SJSA1 (cell line): ENCODE measurements at regions not wholly inside any gene's neighbourhood (a gene's known extent, or its start where the extent isn't known, plus 50 kb on each side); places are given as distances from the start of the nearest gene placed in this dataset.

Experiments used
- DNase-seq, 2 experiments: peaks; one replicate each; pipeline ENCODE4 v3.0.0-alpha.2; 2015 to 2020; ENCODE audit warnings: low spot score in 2 of 2, low read depth in 1 of 2
- H3K27ac ChIP-seq: fragments of 250-450 bp; sonication (Bioruptor Pico); 2 replicates; pipeline ENCODE4 v1.5.1; 2020; ENCODE audit warnings: mild to moderate bottlenecking, moderate library complexity
- H3K27me3 ChIP-seq: fragments of 250-450 bp; sonication (Bioruptor Pico); replicated peaks from 2 replicates; pipeline ENCODE4 v1.5.1; 2020; ENCODE audit warnings: mild to moderate bottlenecking, moderate library complexity
- H3K36me3 ChIP-seq: fragments of 250-450 bp; sonication (Bioruptor Pico); 2 replicates; pipeline ENCODE4 v1.5.1; 2020; ENCODE audit warnings: mild to moderate bottlenecking
- H3K4me1 ChIP-seq: fragments of 250-450 bp; sonication (Bioruptor Pico); replicated peaks from 2 replicates; pipeline ENCODE4 v1.6.1; 2021; ENCODE audit warnings: mild to moderate bottlenecking
- H3K4me3 ChIP-seq: fragments of 250-450 bp; sonication (Bioruptor Pico); 2 replicates; pipeline ENCODE4 v1.5.1; 2020; ENCODE audit warnings: mild to moderate bottlenecking
- H3K9me3 ChIP-seq: fragments of 250-450 bp; sonication (Bioruptor Pico); replicated peaks from 2 replicates; pipeline ENCODE4 v1.5.1; 2020; ENCODE audit warnings: mild to moderate bottlenecking

DNA sequence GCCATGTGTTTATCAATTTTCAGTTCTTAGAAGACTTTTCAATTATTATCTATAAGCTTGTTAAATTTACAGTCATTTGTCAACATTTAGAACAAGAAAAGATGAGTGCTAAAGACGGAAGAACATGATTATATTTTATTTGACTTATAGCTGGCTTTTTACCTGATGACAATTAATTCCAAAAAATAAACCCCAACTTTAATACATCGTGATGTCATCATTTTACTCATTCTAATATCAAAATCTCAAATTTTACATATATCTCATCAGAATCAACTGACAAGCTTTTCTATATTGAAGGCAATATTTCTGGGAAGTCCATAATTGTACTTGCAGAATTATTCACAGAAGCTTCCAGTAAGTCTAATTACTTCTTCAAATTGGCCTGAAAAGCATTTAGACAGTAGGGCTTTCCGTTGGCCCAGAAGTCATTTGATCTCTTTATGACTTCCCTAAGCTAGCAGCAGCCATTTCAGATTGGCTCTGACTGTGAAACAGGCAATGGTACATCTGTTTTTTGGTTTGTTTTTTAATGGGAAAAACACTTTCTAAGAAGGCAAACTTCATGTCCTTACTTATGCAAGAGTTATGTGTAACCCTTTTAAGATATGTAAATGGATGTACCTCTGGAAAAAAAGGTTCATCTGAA, 234.7 kb upstream of the PLSCR5 start:
- no peak overlapping the region for H3K27ac ChIP-seq
- no peaks in the 10 kb centered on the region for H3K36me3 ChIP-seq
- H3K4me1 ChIP-seq = no peaks in the 10 kb centered on the region
- no peak overlapping the region for H3K4me3 ChIP-seq
- no peaks in the 10 kb centered on the region for H3K9me3 ChIP-seq
- no peak for DNase-seq
- no peaks in the 10 kb centered on the region for H3K27me3 ChIP-seq

GRCh38 chr3:146838221-146838620, 233.1 kb upstream of the PLSCR5 start:
- Histone ChIP-seq H3K27me3 (no peaks in the 10 kb centered on the region), H3K9me3 (no peaks in the 10 kb centered on the region), H3K4me3 (no peak overlapping the region), H3K27ac (no peak overlapping the region), H3K4me1 (no peaks in the 10 kb centered on the region), H3K36me3 (no peaks in the 10 kb centered on the region)
- no peak for DNase-seq

DNA sequence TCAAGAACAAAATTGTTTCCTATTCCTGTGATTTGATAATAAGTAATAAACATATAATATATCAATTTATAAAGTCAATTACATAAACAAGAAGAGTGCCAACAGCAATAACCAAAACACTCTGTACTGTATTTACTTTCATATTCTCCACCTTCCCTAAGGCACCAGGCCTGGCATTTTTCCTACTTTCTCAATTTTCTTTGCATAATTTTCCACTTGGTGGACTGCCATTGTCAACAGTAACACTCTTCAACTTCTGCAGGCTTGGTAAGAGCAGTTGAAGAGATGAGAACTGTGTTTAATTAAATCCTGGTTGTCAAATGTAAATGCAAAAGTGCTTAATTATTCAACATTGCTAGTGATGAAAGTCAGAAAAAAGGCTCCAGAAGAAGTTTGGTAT, 229.8 kb upstream of the PLSCR5 start:
- Histone ChIP-seq H3K4me3 (no peak overlapping the region), H3K4me1 (no peaks in the 10 kb centered on the region), H3K9me3 (no peaks in the 10 kb centered on the region), H3K27me3 (no peaks in the 10 kb centered on the region), H3K36me3 (no peaks in the 10 kb centered on the region), H3K27ac (no peak overlapping the region)
- DNase-seq = no peak

- no peaks in the 10 kb centered on the region for H3K4me1 ChIP-seq
- no peak overlapping the region for H3K4me3 ChIP-seq
- H3K36me3 ChIP-seq = no peaks in the 10 kb centered on the region
- no peaks in the 10 kb centered on the region for H3K27me3 ChIP-seq
- DNase-seq = no peak
- H3K9me3 ChIP-seq = no peaks in the 10 kb centered on the region
- no peak overlapping the region for H3K27ac ChIP-seq
Measured at GRCh38 chr3:146832857-146833458, 227.8 kb upstream of the PLSCR5 start.

GRCh38 chr3:146831659-146832058, 226.5 kb upstream of the PLSCR5 start:
- Histone ChIP-seq H3K36me3 (no peaks in the 10 kb centered on the region), H3K4me1 (no peaks in the 10 kb centered on the region), H3K27ac (no peak overlapping the region), H3K27me3 (no peaks in the 10 kb centered on the region), H3K9me3 (no peaks in the 10 kb centered on the region), H3K4me3 (no peak overlapping the region)
- DNase-seq = no peak

- Histone ChIP-seq H3K4me3 (no peak overlapping the region), H3K9me3 (no peaks in the 10 kb centered on the region), H3K36me3 (no peaks in the 10 kb centered on the region), H3K27me3 (no peaks in the 10 kb centered on the region), H3K4me1 (no peaks in the 10 kb centered on the region), H3K27ac (no peak overlapping the region)
- DNase-seq = no peak
Measured at GRCh38 chr3:146830231-146830630, 225.1 kb upstream of the PLSCR5 start.

GRCh38 chr3:146827836-146828235, 222.7 kb upstream of the PLSCR5 start:
- H3K9me3 ChIP-seq = no peaks in the 10 kb centered on the region
- no peak overlapping the region for H3K4me3 ChIP-seq
- H3K36me3 ChIP-seq = no peaks in the 10 kb centered on the region
- no peaks in the 10 kb centered on the region for H3K4me1 ChIP-seq
- no peak overlapping the region for H3K27ac ChIP-seq
- no peaks in the 10 kb centered on the region for H3K27me3 ChIP-seq
- DNase-seq = no peak

DNA sequence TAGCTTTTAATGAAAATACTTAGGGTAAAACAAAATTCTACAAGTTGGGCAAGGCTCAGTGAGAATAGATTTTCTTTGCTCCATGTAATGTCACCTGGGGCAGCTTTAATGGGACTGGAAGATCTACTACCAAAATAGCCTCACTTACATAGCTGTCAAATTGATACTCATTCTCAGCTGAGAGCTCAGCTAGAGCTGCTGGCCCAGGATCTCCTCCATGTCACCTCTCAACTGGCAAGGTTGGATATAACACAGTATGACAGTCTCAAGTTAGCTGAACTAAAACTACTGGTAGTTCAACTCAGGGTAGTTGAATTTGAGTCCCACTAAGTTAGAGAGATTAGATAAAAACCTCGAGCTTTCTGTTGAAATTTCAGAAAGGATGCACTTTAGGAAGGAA, 218.5 kb upstream of the PLSCR5 start:
- Histone ChIP-seq H3K4me1 (no peaks in the 10 kb centered on the region), H3K9me3 (no peaks in the 10 kb centered on the region), H3K4me3 (no peak overlapping the region)

GRCh38 chr3:146818866-146819265, 213.7 kb upstream of the PLSCR5 start:
- DNase-seq = no peak
- Histone ChIP-seq H3K4me3 (no peak overlapping the region), H3K27ac (no peak overlapping the region), H3K36me3 (no peaks in the 10 kb centered on the region), H3K4me1 (peaks cover 4% of the 10 kb centered on the region; the same call in 1 of the 2 replicates), H3K9me3 (no peaks in the 10 kb centered on the region), H3K27me3 (no peaks in the 10 kb centered on the region)

More for the DNA sequence above, 218.5 kb upstream of the PLSCR5 start:
- no peaks in the 10 kb centered on the region for H3K36me3 ChIP-seq
- no peak for DNase-seq
- H3K27ac ChIP-seq = no peak overlapping the region
- no peaks in the 10 kb centered on the region for H3K27me3 ChIP-seq

GRCh38 chr3:146818301-146818700, 213.2 kb upstream of the PLSCR5 start:
- H3K4me1 ChIP-seq = peaks cover 10% of the 10 kb centered on the region
- H3K9me3 ChIP-seq = no peaks in the 10 kb centered on the region
- H3K27me3 ChIP-seq = no peaks in the 10 kb centered on the region
- H3K36me3 ChIP-seq = no peaks in the 10 kb centered on the region
- no peak for DNase-seq
- no peak overlapping the region for H3K27ac ChIP-seq
- H3K4me3 ChIP-seq = no peak overlapping the region

GRCh38 chr3:146817704-146818103, 212.6 kb upstream of the PLSCR5 start:
- Histone ChIP-seq H3K4me1 (peaks cover 10% of the 10 kb centered on the region), H3K36me3 (no peaks in the 10 kb centered on the region), H3K27me3 (no peaks in the 10 kb centered on the region), H3K9me3 (no peaks in the 10 kb centered on the region), H3K4me3 (no peak overlapping the region), H3K27ac (no peak overlapping the region)
- no peak for DNase-seq

GRCh38 chr3:146814601-146815315, 209.6 kb upstream of the PLSCR5 start:
- Histone ChIP-seq H3K4me3 (no peak overlapping the region), H3K36me3 (no peaks in the 10 kb centered on the region), H3K27me3 (no peaks in the 10 kb centered on the region), H3K4me1 (peaks cover 10% of the 10 kb centered on the region), H3K27ac (peak overlapping the region; percentile 46), H3K9me3 (no peaks in the 10 kb centered on the region)
- peak in 1 of 2 experiments; percentile 32 for DNase-seq

GRCh38 chr3:146813496-146813895, 208.3 kb upstream of the PLSCR5 start:
- no peaks in the 10 kb centered on the region for H3K9me3 ChIP-seq
- no peak for DNase-seq
- peaks cover 10% of the 10 kb centered on the region for H3K4me1 ChIP-seq
- no peaks in the 10 kb centered on the region for H3K27me3 ChIP-seq
- H3K27ac ChIP-seq = no peak overlapping the region
- H3K36me3 ChIP-seq = no peaks in the 10 kb centered on the region
- no peak overlapping the region for H3K4me3 ChIP-seq

DNA sequence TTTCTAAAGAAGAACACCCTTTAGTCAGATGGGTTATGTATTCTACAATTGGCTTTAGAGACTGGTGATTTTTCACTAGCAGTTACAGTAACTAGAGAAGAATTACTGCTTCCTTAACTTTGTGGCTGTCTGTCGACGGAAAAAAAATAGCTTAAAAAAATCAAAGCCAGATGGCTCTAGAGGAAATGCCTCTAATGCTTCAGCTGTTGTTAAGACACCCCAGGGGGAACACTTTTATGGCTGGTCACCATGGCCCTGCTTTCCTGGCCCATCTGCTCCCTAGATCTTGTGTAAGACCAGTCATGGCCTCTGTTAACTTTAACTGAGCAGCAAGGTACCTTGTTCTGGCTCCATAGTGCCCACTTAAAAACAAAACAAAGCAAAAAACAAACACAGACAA, 198.6 kb upstream of the PLSCR5 start:
- Histone ChIP-seq H3K27me3 (no peaks in the 10 kb centered on the region), H3K4me1 (no peaks in the 10 kb centered on the region), H3K9me3 (no peaks in the 10 kb centered on the region), H3K27ac (no peak overlapping the region), H3K4me3 (no peak overlapping the region), H3K36me3 (no peaks in the 10 kb centered on the region)
- DNase-seq = no peak
